ENCODE measurements at regions not wholly inside any gene's neighbourhood (a gene's known extent, or its start where the extent isn't known, plus 50 kb on each side); places are given as distances from the start of the nearest gene placed in this dataset.
"Not testable (repeated sequence)": the region's sequence is repeated elsewhere in the genome, so short reads cannot be mapped to it uniquely, and the experiment has no call there.

DNA sequence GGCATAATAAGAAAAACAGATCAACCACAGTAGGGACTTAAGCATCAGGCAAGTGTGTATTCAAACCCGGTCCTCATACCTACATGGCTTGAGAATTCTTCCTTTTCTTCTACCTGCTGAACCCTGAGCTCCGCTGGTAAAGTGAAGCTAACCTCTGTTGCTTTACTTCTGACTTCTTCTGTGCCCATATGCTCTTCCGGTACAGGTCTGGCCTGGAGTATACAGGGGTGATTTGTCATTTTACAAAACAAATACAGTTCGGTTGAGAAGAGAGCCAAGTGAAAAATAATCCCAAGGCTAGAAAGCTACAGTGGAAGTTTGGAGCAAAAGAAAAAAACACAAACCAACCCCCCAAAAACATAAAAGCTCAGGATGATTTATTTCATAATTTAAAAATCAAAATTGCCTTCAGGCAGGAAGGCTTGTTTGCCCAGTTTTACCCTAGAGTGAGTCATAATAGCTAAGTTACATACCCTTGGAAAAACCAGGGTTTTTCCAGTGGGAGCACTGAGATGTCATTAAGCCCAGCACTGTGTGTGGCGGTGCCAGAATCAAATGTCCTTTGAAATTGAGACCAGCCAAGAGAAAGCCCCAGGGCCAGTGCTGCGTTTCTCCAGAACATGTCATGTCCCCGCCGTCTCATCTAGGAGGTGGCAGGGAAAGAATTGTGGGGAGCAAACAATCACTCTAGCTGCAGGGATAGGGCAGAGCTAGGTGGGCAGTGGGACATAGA is 305.5 kb upstream of the ISX start:
- no peak for DNase-seq (ENCODE audit: low spot score)

DNA sequence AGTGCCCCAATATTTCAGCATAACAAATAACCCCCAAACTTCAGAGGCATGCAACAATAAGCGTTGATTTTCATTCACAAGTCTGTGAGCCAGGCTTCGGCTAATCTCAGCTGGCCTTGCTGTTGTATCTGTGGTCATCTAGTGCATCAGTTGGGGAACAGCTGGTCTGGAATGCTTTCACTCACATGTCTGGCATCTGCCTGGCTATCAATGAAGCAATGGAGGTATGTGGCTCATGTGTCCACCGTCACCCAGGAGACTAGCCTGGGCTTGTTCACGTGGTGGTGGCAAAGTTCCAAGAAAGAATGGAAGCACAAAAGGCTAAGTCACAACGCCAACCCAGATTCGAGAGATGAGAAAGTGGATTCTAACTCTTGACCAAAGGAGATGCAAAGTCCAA is 304.8 kb upstream of the ISX start:
- no peak for DNase-seq (ENCODE audit: low spot score)

DNA sequence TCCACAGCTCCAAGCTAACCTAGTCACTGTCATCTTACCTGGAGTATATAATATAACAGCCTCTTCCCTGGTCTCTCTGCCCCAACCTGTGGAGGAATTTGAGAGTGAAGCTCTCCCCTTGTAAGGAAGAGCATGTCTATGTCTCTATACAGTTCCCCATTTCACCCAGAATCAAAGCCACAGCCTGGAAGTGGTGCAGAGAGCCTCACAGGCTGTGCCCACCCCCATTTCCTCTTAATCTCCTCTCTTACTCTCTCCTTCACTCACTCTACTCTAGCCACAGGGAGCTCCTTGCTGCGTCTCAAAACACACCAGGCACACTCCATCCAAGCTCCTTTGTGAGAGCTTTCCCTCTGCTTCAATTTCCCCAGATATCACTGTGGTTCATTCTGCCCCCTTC is 302.5 kb upstream of the ISX start:
- no peak for DNase-seq (ENCODE audit: low spot score)

DNA sequence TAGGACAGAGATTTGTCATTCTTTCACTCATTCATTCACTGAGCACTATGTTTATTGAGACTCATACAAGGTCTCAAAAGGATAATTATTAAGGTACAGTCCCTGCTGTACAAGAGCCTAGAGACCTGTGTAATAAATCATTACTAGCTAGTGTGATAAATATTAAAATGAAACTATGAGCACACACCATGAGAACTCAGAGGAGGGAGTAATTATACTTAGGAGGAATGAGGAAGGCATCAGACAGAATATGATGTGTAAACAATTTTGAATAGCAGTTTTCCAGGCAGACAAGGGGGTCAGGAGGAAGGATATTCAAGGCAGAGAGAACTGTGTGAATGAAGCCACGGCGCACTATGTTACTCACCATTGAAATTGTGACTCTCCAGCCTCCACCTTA is 300.8 kb upstream of the ISX start:
- DNase-seq (ENCODE audit: low spot score), result no peak

DNA sequence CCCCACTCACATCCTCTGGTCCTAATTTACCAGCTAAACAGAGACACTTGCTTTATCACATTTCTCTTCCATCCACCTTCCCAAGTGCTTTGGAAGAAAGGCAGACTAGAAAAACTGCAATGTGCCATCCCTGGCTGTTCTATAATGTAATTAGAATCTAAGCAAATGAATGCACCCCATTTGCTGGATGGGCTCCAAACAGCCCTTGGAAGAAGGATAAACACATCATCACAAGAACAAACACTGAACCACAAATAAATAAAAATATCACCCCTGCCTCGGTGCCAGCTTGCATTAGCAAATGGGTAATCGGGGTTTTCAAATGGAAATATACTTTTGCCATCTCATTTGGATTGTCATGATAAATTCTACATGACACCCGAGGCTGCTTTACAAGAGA is 296.6 kb upstream of the ISX start:
- no peak for DNase-seq (ENCODE audit: low spot score)

DNA sequence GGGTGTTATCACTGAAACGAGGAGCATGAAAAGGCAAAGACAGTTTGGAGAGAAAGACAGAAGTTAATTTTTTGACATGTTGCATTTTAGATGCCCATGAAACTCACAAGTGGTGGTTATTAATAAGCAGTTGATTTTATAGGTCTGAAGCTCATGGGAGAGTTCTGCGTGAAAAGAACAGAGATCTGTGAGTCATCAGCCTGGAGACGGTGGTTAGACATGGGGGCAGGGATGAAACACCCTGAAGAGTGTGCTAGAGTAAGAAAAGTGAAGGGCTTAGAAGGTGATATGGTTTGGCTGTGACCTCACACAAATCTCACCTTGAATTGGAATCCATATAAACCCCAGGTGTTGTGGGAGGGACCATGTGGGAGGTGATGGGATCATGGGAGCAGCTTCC is 289.1 kb upstream of the ISX start:
- no peak for DNase-seq (ENCODE audit: low spot score)

DNA sequence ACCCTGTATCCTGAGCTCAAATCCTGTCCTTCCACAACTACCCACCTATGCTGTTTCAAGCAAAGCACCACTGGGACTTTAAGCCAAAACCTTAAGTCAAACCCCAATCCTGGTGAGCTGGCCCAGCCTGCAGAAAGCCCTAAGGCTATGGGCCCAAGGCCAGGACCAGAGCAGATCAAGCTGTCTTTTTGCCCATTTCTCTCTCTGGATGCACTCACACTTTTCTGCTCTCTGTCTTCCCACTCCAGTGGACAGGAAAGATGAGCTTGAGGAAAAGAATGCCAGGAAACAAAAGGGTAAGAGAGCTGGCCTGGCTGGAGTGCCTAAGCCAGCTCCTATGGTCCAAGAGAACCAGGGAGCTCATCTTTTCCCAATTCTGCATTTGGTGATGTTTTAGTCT is 284.3 kb upstream of the ISX start:
- no peak for DNase-seq (ENCODE audit: low spot score)

DNA sequence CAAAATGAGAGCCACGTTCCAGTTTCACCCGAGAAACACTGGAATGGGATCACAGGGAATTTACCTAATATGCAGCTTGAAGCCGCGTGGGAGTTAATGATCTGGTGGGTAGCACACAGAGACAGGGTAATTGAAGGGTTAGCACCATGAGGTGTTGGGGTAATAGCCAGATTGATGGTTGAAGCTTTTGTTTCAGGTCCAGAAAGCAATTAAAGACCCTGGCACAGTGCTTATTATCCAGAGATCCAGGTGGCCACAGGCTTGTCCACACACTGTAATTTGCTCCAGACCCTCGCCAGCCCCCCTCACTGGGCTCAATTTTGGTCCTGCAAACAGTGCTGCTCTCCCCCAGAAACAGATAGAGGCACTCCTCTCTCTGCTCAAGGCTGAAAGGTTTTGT is 282.5 kb upstream of the ISX start:
- no peak for DNase-seq (ENCODE audit: low spot score)

DNA sequence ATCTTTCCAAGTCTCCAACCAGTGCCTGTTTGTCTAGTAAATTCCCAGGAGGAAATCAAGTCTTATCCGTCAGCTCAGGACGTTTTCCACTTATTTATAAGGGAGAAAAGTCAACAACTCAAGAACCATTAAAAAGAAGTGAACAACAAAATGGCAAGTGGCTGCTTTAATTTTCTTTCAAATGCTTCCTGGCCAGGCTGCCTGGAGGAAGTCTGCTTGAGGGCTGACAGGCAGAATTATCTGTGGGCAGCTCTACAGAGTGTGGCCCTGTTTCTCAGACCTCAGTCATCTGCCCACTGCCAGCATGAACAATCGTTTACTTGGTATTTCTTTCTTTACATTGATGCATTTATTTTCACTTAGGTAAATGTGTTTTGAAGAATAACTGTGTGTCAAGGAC is 281.9 kb upstream of the ISX start:
- DNase-seq (ENCODE audit: low spot score), result peak; percentile 11

DNA sequence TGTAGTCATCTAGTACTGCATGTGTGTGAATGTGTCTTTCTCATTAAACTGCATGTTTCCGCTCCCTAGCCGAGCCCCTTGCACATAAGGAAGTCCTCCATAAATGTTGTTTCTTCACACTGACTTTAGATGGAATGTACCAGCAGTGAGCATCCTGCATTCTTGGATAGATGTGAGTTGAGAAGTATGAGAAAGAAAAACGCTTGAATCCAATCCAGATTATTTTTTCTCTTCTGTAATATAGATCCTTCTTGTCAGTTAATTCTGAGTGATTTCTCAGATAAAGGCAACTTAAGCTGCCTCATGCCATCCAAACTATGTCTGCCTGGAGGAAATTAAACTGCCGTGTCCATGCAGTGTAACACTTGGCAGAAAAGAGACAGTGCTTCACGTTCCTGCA is 268.1 kb upstream of the ISX start:
- no peak for DNase-seq (ENCODE audit: low spot score)

DNA sequence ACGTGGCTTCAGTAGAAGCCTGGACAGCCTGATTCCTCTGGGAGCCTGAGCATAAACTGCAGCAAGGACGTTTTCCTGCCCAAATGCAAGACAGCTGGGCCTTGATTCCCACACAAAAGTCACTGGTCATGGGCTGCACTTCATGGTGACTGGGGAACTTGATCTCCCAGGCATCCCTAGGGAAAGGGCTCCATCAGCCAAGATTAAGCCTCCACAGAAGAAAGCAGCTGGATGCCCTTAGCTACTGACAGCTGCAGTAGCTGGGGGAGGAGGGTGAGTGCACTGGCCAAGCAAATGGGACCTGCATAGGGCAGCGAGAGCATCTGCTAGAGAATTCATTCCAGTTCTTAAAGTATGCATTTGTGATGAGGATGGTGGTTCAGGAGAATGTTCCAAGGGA is 267.4 kb upstream of the ISX start:
- DNase-seq (ENCODE audit: low spot score), result no peak

DNA sequence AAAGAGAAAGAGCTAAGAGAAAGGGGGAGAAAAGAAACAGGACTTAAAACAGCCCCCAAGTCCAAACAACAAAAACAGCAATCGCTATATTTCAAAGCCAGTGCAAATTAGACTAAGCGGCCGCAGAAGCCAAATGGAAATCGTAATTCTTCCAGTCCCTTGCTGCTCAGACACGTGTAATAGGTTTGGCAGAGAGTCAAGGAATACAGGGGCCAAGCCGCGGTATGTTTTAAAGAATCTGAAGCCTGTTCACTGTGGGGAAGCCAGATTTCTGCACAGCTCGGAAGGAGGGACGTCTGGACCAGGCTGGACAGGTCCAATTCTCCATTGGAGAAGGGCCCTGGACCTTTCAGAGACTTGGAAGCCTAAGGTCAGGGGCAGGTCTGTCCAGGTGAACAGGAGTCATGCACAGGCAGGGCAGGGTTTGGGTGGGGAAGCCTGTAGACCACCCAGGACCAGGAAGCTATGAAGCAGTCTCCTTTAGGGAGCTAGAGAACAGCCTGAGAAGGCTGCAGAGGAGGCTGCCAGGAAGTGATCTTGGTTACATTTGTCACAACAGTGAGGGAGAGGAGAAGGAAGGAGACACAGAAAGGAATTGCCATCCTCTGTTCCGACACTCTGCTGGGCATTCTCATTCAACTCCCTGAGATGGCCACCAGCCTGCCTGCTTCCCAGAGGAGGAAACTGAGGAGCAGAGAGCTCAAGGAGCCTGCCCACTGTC is 265.5 kb upstream of the ISX start:
- DNase-seq (ENCODE audit: low spot score), result no peak

DNA sequence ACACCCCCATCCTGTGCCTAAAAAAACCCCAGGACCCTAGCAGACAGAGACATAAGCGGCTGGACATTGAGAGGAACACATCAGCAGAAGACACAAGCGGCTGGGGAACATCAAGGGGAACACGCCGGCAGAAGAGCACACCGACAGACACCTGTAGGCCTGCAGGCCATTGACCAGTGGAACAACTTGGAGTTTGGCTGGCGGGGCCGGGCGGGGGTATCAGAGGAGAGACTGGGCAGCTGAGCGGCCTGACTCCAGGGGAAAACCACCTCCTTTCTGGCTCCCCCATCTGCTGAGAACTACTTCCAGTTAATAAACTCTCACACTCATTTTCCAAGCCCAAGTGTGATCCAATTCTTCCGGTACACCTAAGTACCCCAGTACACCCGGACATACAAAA is 264.7 kb upstream of the ISX start:
- no peak for DNase-seq (ENCODE audit: low spot score)

DNA sequence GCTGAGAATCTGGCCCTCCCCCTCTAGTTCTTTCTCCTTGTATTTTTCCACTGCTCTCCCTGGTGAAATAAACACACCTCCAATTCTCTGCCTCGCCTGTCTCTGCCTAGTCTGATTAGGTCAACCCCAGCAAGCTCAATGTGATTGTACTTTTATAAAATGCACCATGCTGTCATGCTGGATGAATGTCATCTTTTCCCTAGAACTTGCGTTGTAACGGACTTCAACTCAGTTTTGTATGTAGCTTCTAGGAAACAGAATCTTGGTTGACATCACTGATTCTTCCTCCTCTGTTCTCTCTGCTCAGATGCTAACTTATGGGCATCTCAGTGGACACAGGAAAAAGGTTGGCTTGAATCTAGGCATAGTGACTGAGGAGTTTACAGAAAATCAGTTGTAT is 261.9 kb upstream of the ISX start:
- DNase-seq (ENCODE audit: low spot score), result no peak

DNA sequence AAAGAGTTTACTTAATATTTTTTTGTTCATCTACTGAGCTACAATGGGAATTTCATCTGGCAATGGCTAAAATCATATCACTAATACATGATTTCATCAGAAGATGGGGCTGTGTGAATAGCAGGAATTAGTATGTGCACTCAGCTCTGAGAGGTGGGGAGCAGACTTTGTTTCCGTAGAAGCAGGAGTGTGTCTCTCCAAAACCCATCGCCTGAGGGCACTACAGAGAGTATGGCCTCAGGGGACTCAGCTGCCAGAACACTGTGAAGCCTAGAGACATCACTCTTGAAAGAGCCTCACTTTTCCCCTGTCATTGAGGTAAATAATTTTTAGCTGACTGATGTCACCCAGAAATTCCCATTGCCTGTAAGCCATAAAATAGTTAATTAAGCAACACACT is 261.4 kb upstream of the ISX start:
- no peak for DNase-seq (ENCODE audit: low spot score)

DNA sequence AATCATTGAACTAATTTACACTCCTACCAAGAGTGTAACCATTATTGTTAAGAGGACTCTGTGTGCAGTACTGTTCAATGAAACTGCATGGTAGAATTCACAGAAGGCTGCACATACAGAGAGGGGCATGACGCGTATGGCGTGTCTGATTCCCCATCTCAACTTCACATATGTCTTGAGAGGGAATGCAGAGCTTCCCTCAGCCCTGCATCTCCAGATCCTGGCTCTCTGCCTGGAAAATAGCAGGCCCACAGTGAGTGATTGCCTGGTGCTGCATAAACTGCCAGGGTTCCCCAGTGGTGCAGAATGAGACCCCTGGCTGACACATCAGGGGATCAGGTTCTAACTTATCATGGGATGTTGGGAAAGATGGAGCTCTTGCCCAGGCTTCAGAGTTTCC is 260.2 kb upstream of the ISX start:
- DNase-seq (ENCODE audit: low spot score), result no peak

DNA sequence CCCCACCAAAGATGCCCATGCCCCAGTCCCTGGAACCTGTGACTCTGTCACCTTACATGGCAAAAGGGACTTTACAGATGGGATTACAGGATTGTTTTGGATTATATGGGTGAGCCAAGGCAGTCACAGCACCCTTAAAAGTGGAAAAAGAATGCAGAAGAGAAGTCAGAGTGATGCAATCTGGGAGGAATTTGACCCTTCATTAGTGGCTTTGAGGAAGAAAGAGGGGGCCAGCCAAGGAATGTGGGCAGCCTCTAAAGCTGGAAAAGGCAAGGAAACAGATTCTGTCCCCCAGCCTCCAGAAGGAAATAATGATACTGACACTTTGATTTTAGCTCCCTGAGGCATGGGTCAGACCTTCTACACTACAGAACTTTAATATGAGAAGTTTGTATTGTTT is 257.3 kb upstream of the ISX start:
- DNase-seq (ENCODE audit: low spot score), result no peak

DNA sequence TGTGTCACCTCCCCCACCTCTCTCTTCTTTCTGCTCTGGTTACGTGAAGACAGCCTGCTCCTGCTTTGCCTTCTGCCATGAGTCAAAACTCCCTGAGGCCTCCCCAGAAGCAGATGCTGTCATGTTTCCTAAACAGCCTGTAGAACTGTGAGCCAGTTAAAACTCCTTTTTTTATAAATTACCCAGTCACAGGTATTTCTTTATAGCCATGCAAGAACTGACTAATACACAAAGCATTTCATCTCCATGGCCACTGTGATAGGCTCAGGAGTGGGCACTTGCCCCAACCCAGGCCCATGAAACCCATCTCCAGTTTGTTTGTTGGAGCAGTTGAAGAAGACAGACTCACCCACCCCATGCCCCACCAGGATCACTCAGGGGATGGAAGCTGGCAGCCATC is 253.3 kb upstream of the ISX start:
- no peak for DNase-seq (ENCODE audit: low spot score)

DNA sequence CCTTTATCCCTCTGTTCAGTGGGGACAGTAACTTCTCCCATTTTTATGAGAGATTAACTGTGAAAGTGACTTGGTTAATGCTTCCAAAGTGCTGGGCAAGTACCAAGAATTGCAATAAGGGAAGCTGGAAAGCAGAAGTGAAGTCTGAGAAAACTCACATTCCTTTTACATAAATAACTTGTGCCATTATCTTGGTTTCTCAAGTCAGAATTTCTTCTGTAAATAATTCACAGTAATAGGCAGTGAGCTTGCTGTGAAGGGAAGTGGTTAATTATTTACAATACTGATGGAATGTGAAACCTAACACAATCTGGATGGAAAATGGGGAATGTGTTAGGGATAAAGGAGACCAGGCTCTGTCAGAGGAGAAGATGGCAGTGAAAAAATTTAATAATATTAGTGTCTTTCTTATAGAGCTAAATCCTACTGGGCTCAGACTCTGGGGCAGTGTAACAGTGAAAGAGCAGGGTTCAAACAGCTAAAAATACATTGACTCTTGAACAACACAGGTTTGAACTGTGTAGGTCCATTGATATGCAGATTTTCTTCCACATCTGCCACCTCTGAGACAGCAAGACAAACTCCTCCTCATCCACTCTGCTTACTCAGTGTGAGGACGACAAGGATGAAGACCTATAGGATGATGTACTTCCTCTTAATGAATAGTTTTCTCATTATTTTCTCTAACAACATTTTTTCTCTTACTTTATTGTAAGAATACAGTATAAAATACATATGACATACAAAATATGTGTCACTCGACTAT is 251.5 kb upstream of the ISX start:
- peak; percentile 22 for DNase-seq (ENCODE audit: low spot score)

DNA sequence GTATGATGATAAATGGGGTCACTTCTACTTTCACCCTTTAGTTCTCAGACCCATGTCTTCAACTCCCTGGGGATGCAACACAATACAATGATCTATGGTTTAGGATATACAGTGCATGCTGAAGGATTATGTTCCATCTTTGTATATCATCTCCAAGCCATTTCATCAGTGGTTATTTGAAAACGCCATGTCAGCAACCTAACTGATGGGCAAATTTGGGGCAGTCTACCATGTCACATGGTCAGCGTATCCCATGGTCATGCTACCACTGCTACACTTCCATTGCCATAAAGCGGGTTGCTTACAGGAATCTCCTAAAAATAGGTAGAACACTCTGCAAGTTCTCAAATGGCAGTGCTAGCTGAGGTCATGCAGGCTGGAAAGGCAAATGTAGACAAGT is 236.5 kb upstream of the ISX start:
- DNase-seq (ENCODE audit: low spot score), result no peak

DNA sequence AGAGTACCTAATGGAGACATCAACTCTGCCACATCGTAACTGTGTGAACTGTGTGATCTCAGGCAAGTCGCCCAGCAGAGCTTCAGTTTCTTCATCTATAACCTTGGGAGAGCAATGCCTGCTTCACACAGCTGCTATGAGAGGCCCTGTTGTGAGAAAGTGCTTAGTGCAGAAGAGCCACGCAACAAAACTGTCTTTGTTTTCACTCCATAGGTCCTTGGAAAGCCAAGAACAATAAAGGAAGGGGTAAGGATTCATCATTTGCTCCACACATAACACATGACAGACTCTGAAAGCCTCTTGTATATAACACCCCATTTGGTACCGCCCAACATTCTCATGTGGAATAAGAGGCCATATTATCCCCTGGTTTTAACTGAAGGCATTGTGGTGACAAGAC is 231.9 kb upstream of the ISX start:
- peak; percentile 49 for DNase-seq (ENCODE audit: low spot score)

DNA sequence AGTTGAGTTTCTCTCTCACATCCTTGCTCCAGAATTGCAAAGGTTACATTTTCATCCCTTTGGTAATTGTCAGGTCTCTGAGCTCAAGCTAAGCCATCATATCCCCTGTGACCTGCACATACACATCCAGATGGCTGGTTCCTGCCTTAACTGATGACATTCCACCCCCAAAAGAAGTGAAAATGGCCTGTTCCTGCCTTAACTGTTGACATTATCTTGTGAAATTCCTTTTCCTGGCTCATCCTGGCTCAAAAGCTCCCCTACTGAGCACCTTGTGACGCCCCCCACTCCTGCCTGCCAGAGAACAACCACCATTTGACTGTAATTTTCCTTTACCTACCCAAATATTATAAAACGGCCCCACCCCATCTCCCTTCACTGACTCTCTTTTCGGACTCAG is 231.4 kb upstream of the ISX start:
- not testable (repeated sequence) for DNase-seq (ENCODE audit: low spot score)

DNA sequence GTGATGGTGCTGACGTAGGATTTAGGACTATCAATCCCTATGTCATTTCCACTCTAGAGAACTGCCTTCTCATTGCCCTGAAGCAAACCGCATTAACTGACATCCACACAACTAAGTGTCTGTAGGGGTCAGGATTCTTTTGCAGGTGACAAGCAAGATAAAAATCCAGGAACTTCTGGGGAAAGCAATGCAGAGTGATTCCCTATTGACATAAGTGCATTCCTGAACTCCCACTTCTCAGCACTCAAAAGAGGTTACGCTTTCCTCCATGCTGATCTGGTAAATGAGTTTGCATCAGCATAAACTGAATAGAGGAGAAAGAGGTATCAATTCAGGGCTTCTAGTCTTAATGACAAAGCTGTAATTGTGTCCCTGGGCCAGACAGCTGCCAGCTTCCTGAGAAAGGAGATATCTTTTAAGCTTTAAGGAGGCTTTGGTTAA is 224.6 kb upstream of the ISX start:
- DNase-seq (ENCODE audit: low spot score), result no peak

Measured in pons (tissue), 1 donor.